ENCODE measurements at regions not wholly inside any gene's neighbourhood (a gene's known extent, or its start where the extent isn't known, plus 50 kb on each side); places are given as distances from the start of the nearest gene placed in this dataset.
A peak's percentile ranks its signal among the peaks of the same experiment; 100 is the strongest.

- TF ChIP-seq CTCF (conservative IDR thresholded peaks at IDR 0.05; ENCODE audit: low read length): no peak
- H3K4me3 ChIP-seq (ENCODE audit: low read length): no peak overlapping the region
- DNase-seq (ENCODE audit: low read depth): peak; percentile 49
These were observed 1142.1 kb downstream of the CNTNAP5 start for GRCh38 chr2:125167152-125167551.

GRCh38 chr2:125167820-125168219, 1142.7 kb downstream of the CNTNAP5 start:
- peak; percentile 73 for DNase-seq (ENCODE audit: low read depth)
- no peak overlapping the region for H3K4me3 ChIP-seq (ENCODE audit: low read length)
- TF ChIP-seq CTCF (conservative IDR thresholded peaks at IDR 0.05; ENCODE audit: low read length): no peak

DNA sequence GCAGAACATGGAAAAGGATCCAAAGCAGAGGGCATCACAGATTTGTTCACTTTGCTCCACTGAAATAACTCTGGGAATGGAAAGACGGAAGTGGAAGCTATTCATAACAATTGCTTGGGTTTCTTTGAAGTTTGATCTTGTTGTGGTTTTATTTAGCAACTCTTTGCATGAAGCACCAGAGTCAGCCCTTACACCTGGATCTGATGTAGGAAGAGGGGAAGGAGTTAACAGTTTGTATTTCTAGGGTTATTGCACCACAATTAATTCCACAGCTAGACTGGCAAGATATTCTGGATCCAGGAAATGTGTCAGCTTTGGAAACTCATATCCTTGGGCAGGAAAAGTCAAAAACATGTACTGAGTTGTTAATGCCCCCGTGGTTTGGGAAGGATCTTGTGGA, 1143.4 kb downstream of the CNTNAP5 start:
- DNase-seq (ENCODE audit: low read depth): peak; percentile 11
- no peak overlapping the region for H3K4me3 ChIP-seq (ENCODE audit: low read length)
- TF ChIP-seq CTCF (conservative IDR thresholded peaks at IDR 0.05; ENCODE audit: low read length): no peak

DNA sequence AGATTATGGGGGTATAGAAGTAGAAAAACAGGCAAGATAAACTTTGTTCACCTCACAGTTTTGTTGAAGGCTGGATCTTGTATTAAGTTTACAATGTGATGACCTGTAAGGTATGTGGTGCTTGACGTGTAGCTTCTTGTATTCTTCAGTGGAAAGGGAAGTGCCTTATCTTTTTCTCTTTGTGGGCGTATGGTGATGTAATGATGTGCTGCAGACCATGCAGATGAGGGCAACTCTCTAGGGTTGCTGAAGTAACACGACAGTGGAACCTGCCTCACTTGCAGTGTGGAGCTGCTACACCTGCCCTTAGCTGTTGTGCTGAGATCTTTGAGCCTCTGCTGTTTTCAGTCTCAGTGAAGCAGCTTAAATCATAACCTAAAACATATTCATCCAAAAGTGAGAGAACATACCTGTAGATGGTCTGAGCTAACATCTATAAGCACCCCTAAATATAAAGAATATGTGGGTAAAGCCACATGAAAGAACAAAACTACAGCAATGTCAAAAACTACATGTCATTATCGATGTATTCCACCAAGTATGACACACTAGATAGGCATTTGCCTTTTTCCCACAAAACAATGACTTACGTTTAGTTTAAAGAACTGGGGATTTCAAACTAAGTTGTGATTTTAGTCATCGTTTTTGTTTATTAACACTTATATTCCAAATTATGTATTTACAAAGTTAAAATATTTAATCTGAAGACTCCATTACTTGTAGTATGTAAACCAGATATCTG, 1144.1 kb downstream of the CNTNAP5 start:
- DNase-seq (ENCODE audit: low read depth): no peak
- no peak overlapping the region for H3K4me3 ChIP-seq (ENCODE audit: low read length)
- no peak for TF ChIP-seq CTCF (conservative IDR thresholded peaks at IDR 0.05; ENCODE audit: low read length)

- no peak for DNase-seq (ENCODE audit: low read depth)
- TF ChIP-seq CTCF (conservative IDR thresholded peaks at IDR 0.05; ENCODE audit: low read length): no peak
- H3K4me3 ChIP-seq (ENCODE audit: low read length): no peak overlapping the region
These were observed 1144.7 kb downstream of the CNTNAP5 start for GRCh38 chr2:125169764-125170146.

- TF ChIP-seq CTCF (conservative IDR thresholded peaks at IDR 0.05; ENCODE audit: low read length): no peak
- H3K4me3 ChIP-seq (ENCODE audit: low read length): no peak overlapping the region
- no peak for DNase-seq (ENCODE audit: low read depth)
These were observed 1147.1 kb downstream of the CNTNAP5 start for GRCh38 chr2:125172181-125172580.

DNA sequence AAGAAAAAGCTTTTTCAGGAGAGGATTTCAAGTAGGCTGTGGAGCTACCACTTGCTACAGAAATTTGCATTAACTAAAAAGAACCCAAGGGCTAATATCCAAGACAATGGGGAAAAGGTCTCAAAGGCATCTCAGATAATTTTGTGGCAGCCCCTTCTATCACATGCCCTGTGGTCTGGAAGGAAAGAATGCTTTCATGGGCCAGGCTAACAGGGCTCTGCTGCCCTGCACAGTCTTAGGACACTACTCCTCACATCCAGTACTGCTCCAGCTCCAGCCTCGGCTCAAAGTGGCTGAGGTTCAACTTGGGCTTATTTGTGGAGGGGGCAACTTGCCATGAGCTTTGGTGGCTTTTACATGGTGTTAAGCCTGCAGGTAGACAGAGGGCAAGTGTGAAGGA, 1150.3 kb downstream of the CNTNAP5 start:
- no peak overlapping the region for H3K4me3 ChIP-seq (ENCODE audit: low read length)
- no peak for DNase-seq (ENCODE audit: low read depth)
- no peak for TF ChIP-seq CTCF (conservative IDR thresholded peaks at IDR 0.05; ENCODE audit: low read length)
